H1 (cell line): ENCODE measurements at regions not wholly inside any gene's neighbourhood (a gene's known extent, or its start where the extent isn't known, plus 50 kb on each side); places are given as distances from the start of the nearest gene placed in this dataset.

ENCODE experiments used
- ATF2 ChIP-seq: IDR thresholded peaks from 2 replicates; pipeline ENCODE4 v1.6.1; 2012; ENCODE audit warnings: low read length, inconsistent platforms
- JUND ChIP-seq: IDR thresholded peaks from 2 replicates; pipeline ENCODE4 v1.6.1; 2011; ENCODE audit warnings: mild to moderate bottlenecking, improper control_type of control experiment, low read length
- PHF8 ChIP-seq: fragments of 200-600 bp; sonication (generic); conservative IDR thresholded peaks from 2 replicates; pipeline ENCODE4 v1.7.1; 2012; ENCODE audit warnings: low read depth, mild to moderate bottlenecking, inconsistent platforms, low read length, moderate library complexity
- TAF7 ChIP-seq: optimal IDR thresholded peaks from 2 replicates; pipeline ENCODE3; 2011; ENCODE audit warnings: low read depth, mild to moderate bottlenecking, inconsistent platforms, low read length, moderate library complexity, borderline replicate concordance

DNA sequence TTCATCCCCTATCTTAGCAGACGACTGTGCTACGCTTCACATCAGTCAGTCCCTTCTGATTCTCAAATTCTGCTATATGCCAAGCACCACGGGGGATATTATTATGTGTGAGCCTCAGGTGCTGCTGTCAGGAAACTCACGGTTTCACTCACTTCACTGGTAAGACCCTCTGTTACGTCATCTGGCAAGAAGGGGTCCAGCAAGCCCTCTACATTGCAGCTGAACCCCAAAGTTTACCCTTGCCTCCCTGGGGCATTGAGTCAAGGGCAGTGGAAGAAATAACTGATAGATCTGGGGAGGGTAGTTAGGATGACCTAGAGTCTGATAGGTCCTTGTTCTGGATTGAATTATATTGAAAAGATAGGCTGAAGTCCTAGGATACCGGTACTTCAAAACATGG lies 237.4 kb downstream of the RRAGC start (continued):
- TF ChIP-seq TAF7 (no peak), PHF8 (no peak), ATF2 (no peak), JUND (no peak)
- TF ChIP-seq, all 59 proteins: peak for 0
